ENCODE measurements at regions not wholly inside any gene's neighbourhood (a gene's known extent, or its start where the extent isn't known, plus 50 kb on each side); places are given as distances from the start of the nearest gene placed in this dataset.

DNA sequence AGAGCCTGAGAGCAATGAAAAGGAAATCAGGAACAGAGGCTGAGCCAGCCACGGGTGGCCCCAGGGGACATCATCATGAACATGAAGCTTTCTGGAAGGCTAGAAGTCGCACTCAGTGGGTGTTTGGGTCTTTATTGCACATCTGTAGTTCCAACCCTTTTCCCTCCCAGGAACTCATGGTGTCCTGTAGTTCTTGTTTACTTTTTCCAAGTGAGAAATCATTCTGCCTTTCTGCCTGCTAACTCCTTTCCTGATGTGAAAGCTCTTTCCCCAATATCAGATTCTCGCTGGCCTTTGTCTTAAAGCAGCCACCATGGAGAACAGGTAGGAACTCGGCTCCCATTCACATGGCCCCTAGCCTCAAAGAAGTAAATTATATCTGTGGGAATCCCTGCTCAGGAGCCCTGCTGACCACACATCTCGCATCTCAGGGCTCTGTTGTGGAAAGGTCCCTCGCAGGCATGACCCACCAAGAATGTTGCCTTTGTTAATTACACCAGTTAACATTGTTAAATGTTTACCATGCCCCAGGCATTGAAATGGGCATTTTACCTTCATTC, 542.7 kb downstream of the TNS3 start:
- no peak for DNase-seq

DNA sequence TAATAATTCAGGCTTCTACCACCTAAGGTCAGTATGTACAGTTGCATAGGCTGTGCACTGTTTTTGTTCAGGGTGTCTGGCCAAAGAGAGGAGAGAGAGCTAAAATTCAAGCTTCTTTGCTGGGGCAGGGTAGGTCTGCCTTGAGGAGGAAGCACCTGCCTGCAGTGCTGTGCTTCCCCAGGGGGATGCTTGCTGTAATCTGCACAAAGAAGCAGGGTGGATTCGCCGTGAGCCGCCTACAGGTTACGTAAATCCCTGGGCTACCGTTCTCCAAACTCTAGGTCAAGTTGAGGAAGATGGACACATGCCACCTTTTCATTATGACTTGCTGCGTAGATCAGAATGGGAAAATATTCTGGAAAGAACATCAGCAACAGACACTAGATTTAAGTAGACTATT, 543.3 kb downstream of the TNS3 start:
- no peak for DNase-seq

DNA sequence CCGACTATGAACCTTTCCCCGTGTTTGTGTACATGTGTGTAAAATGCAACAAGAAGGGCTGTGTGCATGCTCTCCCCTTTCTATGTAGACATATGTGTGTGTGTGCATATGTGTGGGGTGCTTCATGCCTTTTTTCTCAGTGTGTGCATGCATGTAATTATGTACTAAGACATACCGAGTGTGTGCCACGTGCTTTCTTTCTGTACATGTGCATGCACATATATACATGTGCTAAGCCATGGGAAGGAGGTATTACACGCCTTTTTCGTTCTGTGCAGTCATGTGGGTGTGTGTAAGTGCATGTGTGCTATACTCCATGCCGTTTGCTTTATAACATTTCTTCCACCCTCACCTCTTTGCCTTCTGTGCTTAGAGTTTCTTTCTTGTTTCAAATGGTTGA, 544.3 kb downstream of the TNS3 start:
- no peak for DNase-seq

DNA sequence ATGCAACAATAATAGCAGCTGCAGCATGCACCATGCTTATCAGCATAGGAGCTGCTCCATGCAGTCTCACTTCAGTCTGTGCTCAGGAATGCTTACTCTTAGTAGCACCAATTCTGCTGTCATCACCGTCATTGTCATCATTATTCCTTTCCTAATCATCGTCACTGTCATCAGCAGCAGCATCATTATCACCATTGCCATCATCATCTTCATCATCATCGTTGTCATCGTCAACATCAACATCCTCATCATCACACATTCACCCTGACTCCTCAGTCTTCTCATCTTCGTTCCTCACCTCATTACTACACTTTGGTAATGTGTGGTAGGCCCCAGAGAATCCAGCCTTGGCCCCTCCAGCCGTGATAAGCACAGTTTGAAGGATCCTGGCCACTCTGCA, 545.0 kb downstream of the TNS3 start:
- no peak for DNase-seq

DNA sequence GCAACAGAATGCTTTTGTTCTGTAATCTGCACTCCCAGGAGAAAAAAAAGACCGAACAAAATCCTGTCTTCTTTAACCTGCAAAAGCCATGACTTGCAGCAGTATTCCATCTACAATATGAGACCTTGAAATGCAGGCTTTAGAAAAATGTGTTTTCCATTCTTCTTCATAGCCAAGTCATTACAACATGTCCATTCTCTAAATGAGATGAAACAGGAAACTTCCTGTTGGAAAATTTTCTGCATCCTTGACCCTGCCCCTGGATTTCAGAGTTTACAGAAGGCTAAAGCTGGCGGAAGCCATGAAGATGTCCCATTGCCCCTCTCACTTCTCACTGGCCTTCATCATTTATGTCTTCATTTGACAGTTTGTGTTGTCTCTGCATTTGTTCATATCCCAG, 546.4 kb downstream of the TNS3 start:
- DNase-seq: no peak

DNA sequence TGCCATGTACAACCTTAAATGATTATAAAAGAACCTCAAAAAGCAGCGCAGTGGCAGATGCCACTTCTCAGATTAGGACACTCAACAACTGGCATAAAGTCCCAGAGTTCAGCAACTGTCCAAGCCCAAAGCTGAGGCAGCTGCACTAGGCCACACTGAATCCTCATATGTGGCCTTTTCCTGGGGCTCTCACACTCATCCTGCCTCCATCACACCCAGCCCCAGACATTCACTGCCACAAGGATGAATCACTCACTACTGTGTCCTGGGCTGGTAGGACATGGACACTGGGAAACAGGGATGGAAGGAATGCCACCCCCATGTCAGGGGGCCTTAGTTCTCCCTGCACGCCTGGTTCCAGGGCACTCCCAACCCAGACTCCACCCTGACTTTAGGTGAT, 547.7 kb downstream of the TNS3 start:
- DNase-seq: no peak

DNA sequence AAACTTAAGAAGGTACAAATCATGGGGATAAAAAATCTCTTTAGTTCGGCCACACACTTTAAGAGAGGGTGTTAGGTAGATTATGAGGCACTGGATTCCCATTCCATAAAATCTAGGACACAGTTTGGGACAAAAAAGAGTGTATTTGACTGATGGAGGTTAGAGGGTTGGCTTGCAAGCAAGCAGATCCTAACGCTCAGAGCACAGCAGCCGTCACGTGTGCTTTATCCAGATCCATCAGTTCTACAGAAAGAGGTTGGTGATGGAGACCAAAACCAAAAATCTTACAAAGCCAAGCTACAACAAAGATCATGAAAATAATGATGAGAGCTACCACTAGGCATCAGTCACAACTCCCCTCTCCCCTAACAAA, 549.4 kb downstream of the TNS3 start:
- DNase-seq: no peak

DNA sequence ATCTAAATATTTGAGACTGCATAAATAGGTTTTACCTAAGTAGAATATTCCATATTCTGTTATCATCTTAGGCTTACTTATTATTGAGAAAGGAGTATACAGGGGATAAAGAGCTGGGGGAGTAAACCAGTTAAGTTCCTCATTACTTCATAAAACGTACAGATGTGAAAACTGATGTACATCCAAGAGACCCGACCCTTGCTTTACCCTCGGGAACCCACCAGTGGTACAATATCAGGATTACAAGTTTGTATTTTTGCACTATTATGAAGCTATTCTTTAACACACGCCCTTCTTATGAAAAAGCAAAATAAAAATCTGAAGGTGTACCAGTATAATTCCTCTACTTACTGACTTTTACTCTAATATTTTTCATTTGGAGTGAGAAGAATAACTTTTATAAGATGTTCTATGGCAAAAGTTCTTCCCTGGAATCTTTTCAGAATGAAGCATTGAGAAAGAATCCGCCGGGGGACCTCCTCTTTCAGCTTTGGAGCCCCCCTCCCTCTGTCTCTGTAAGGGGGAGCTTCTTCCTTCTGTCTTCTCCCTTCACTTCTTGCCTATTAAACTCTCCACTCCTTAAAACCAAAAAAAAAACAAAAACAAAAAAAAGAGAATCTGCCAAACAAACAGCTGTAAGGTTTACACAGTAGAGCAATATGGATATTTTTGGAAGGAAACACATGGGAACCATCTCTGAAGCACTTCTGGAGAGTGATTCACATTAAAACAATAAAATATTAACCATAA, 550.0 kb downstream of the TNS3 start:
- DNase-seq: no peak

DNA sequence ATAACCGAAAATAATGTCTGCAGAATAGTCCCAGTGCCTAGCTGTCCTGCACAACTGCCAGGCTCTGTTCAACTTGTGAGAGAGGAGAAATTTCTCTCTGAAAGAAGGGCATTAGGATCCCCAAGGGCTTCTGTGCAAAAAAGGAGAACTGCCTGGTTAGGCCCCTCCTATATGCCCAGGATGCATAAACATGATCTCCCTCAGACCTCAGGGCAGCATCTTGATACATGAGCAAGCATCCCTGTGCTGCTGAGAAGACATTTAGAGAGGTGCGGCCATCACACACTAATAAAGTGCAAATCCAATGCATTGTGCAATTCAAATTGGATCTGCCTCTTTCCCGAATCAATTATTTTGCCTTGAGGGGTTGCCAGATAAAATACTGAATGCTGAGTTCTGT, 553.6 kb downstream of the TNS3 start:
- no peak for DNase-seq

DNA sequence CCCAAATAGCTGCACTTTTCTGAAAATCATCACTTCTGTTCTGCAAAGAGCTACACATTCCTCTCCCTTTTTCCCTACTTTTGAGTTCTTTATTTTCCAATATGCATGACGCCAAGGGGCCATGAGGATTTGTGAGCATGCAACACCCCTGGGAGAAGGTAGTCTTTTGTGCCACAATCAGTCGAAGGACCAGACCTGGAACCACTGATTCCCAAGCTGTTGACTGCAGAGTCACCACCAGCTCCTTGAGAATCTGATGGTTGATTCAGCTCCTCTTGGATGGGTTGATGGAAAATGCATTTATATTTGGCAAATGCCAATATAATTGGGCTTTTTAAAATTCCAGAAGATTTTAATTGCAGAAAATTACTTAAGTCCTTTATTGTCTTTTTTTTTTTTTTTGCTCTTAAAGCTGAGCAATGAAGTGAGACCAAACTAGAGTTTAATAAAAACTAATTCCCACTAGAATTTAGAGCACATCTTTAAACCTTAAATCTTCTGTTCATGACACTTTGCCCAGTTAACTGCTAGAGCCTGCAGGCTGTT, 554.1 kb downstream of the TNS3 start:
- DNase-seq: no peak

DNA sequence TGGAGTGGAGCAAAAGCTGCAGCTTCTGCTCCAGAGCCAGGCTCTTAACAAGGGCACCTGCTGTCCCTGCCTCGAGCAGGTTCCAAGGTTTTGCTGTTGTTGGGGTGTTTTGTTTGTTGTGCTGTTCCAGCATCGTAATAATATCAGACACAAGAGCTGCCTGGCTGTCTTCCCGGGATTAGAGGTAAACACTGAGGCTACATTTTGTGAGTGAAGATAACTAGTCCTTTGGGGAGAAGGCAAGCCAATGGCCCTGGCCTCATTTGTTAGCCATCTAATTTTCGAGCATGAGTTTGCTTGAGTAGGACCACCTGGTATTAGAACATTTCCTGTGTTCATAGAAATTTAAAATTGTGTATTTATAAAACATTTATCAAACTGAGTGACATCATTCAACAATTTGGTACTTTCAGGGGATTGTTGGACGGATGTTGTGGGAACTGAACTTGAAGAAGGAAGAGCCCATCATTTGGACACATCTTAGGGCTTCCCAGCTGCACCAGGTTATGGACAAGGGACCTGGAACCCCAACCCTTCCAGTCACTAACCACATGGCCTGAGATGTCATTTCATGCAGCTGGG, 555.0 kb downstream of the TNS3 start:
- DNase-seq: no peak

DNA sequence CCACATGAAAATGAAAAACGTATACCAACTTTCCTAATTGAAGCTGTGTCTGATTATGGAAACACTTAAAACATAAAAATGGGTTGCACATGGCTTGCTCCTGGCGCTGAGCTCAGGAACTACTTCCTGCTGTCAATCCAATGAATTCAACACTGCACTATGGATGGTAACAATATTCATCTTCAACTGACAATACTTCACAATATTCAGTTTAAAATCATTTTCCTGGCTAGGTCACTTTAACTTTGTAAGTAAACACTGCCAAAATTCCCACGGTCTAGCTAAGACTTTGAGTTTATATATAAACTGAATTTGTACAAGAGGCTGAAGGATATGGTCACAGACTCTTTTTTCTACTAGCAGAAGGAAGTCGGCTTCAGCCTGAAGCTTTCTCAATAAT, 556.9 kb downstream of the TNS3 start:
- no peak for DNase-seq

DNA sequence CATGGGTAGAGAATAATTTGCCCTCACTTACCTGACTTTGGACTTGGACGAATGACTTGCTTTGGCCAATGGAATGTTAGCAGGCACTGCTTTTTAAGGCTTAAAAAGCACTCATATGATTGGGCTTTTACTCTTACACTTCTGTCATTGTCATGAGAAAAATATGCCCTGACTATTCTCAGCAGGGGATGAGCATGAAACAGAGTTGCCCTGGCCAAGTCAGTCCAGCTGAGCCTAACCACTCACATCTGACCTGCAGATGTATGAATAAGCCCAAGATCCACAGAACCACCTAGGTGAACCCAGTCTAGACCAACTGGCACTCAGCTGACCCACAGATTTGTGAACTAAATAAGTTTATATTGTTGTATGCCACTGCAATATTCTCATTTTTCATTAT, 573.5 kb downstream of the TNS3 start:
- no peak for DNase-seq

DNA sequence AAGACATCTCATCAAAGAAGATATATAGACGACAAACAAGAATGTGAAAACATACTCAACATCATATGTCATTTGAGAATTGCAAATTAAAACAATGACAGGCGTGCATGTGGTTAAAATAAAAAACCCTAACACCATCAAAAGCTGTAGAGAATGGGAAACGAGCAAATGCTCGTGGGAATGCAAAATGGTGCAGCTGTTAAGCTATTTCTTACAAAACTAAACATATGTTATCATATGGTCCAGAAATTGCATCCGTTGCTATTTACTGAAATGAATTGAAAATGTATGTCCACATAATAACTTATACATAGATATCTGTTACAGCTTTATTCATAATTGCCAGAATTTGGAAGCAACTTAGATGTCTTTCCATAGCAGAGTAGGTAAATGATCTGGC, 574.4 kb downstream of the TNS3 start:
- DNase-seq: no peak

DNA sequence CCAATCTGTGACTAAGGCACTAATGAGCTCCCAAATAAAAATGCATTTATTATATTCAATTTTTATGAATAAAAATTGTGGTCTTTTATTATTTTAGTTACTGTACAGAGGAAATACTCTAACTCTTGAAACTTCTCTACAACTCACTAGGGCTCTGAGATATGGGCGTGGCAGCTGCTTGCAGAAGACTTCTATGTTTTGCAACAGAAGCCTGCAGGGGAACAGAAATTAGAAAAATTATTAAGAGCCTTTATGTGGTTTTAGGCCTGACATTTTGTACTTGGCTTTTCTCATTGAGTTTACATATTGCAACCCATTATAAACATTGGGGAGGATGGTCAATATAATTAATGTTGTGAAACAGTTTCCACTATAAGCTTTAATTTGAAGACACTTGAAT, 581.4 kb downstream of the TNS3 start:
- DNase-seq: no peak

DNA sequence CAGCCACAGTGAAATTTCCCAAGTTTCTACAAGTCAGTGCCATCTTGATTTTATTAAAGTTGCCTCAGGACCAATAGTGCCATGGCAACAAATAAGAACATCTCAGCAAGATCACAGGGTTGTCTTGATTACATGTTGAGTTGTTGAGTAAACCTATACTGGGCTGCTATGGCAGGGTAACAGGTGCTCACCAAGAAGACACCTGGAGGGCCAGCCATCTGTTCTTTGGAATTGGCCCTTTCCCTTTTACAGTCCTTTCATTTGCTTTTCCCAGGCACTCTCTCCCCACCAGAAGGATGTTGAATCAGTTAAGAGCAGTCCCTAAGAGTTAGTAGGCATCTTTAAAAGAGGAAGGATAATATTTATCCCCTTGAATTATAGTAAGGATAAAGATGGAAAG, 582.0 kb downstream of the TNS3 start:
- no peak for DNase-seq

DNA sequence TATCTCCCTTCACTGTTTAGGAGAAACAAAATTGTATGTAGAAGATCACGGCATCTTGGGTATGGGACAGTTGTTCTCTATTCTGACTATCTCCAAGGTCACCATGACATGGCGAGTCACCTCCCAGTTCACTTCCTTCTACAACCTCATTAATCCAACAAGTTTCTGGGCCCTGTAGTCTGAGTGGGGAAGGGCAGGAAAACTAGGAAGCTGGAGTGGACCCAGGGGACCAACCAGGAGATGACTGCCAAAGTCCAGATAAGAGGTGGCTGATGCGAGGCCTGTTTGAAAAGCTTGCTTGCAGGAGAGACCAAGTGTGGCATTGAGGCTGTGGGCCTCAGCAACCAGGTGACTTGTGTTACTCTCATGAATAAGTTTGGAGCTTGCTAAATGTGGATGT, 584.9 kb downstream of the TNS3 start:
- no peak for DNase-seq

DNA sequence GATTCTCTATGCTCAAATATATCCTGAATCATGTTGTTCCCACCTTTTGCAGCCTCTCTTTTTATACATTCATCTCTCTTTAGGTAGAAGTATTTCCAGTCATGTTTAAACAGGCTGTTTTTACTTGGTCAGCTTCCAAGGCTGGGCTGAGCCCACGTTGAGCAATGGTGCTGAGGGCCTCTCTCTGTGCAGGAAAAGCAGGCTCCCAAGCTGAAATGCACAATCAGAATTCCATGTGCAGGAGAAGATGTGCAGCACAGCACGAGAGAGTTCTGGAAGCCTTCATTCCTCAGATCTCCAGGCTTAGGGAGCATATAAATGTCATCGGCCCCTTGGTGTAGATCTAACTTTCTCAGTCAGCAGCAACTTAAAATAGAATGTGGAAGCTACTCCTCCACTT, 588.5 kb downstream of the TNS3 start:
- DNase-seq: no peak

DNA sequence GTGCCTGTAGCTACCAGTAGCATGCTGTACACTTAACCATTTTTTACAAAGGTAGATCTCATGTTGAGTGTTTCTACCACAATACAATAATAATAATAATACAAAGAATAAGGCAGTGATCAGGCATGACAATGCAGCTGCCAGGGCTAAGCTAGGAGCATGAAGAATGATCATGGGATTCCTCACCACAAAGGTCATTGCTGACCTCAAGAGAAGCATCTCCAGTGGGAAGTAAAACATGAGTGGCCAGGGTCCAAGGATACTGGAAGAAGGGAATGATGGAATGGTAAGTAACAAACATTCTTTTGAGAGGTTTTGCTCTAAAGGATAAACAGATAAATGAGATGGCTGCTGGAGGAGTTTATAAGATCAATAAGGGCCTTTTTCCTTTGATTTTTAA, 591.1 kb downstream of the TNS3 start:
- DNase-seq: no peak

DNA sequence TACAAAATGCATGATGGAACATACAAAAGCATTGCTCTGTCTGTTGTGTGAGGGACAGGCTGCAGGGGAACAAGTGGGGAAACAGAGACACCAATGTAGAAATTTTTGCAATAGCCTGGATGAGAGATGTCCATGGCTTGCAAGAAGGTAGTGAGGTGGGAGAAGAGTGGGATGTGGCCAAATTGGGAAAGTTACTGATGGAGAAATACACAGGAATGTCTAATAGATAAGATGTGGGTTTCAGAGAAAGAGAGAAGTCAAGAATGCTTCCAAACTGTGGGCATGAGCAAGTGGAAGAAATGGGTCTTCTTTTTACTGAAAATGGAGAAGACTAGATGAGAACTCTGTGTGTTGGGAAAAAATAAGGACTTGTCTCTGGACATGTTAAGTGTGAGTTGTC, 592.7 kb downstream of the TNS3 start:
- no peak for DNase-seq

DNA sequence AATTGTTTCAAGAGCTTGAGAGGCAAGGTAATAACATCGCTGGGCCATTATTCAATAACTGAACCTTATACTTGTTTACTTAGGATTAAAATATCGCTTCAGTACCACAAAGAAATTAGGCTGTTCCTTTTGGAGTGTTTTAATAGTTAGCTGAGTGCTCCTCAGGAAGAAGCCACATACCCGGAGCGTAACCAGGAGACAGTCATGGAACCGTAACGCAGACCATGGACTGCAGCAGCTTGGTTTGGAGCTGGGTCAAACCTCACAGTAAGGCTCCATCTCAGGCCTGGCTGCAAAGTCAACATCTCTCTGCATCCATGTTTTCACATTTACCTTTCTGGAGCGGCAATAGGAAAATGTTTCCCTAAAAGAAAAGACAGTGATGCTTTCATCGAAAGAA, 599.0 kb downstream of the TNS3 start:
- DNase-seq: no peak

DNA sequence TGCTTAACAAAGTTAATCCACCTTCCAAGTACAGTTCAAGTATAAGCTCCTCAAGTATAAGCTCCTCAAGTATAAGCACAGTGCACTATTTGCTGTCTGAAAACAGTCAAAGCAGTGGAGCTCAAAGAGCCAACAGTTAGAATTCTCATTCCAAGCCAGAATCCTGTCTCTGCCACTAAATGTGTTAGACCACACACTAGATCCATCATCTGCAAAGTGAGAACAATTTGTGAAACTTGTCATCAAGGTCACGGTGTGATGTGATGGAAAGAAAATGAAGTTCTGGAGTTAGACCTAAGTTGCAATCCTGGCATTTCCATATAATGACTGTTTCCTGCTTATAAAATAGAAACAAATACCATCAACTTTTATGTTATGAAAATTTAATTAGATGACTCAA, 602.5 kb downstream of the TNS3 start:
- no peak for DNase-seq

DNA sequence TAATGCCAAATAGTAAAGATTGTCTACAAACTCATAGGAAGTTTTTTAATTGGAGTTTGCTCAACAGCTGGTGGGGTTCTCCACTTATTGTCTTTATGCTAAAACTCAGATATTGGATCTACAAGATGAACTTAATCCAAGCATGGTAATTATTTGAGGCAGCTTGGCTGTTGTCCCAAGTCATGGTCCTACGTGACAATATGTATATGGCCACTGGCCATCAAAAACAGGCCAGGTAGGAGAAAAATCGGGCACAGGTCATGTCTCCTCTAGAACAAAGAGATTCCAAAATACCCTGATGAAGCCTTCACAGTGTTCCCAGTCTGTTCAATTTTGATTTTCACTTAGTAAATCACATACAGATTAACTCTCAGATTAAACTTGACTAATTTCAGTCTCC, 606.4 kb downstream of the TNS3 start:
- DNase-seq: no peak

DNA sequence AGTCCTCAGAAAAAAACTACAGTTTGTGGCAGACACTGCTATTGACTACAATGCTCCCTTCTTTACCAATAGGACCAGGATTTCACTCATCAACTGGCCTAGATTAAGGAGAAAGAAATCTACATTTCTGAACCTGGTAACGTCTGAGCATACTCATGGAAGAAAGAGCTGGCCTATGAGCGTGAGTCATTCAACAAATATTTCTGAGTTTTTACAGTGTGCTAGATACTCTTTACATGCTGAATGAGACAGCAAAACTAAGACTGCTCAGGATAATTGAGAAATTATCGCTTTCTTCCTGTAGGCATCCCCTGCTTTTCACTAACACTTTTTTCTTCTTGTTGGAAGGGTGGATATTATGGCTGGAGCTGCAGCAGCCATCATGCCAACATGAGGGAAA, 609.7 kb downstream of the TNS3 start:
- no peak for DNase-seq

DNA sequence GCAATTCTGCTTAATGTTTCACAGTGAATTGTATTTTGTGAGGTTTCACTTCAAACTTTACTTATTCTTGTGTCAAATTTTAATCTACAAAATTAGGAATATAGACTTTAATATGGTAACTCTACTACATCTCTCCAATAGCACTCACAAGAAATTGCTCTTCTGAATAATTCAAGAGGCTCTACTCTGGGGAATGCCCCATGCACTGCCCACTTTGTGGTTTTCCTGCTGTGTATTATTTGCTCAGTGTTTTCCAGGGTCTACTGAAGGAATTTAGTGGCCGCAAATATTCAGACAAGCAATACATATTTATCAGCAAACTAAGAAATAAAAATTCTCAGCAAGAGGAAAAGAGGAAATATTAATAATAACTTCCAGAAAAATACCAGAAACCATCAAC, 611.4 kb downstream of the TNS3 start:
- no peak for DNase-seq
